Body of pancreas (tissue), 4 donors: ENCODE measurements at regions not wholly inside any gene's neighbourhood (a gene's known extent, or its start where the extent isn't known, plus 50 kb on each side); places are given as distances from the start of the nearest gene placed in this dataset.

Experiments
- ATAC-seq: fragments of 150-250 bp; one replicate; pipeline ENCODE4 v1.9.1; 2016
- DNase-seq, 4 donors: peaks; one replicate each; pipeline ENCODE4 v3.0.0-alpha.2; 2019
- H3K27ac ChIP-seq, 4 donors: fragments of 200-600 bp; sonication (generic); 1 replicate in 3 of 4; 2 replicates in 1 of 4; pipeline versions ENCODE4 v1.5.1 to v1.6.1; 2016 to 2019; ENCODE audit warnings: mild to moderate bottlenecking in 1 of 4, mixed read lengths in 1 of 4, moderate library complexity in 1 of 4
- H3K27me3 ChIP-seq, 2 donors: fragments of 200-600 bp; sonication (generic); one replicate each; pipeline ENCODE4 v1.6.0; 2016; ENCODE audit warnings: mild to moderate bottlenecking in 1 of 2
- H3K36me3 ChIP-seq, 2 donors: fragments of 200-600 bp; sonication (generic); replicated peaks in 1 of 2; 2 replicates each; pipeline ENCODE4 v1.5.1; 2016; ENCODE audit warnings: low read depth in 2 of 2; ENCODE audit not compliant: insufficient read depth in 1 of 2
- H3K4me1 ChIP-seq: fragments of 200-600 bp; sonication (generic); one replicate; pipeline ENCODE4 v1.6.0; 2016
- H3K4me3 ChIP-seq, 2 donors: fragments of 200-600 bp; sonication (generic); 1 replicate in 1 of 2; 2 replicates in 1 of 2; pipeline ENCODE4 v1.5.1; 2016 to 2019
- H3K9me3 ChIP-seq, 3 donors: fragments of 200-600 bp; sonication (generic); 1 replicate in 2 of 3; 2 replicates in 1 of 3; pipeline ENCODE4 v1.5.1; 2016
- CTCF ChIP-seq, 7 experiments: fragments of 450-650 bp in 4 of 7; fragments of 200-600 bp in 3 of 7; sonication (generic) in 3 of 7; IDR thresholded peaks; one replicate each; pipeline ENCODE4 v1.5.1; 2016 to 2019; ENCODE audit warnings: antibody characterized with exemption in 7 of 7
- POLR2A ChIP-seq, 3 donors: fragments of 450-650 bp; IDR thresholded peaks; one replicate each; pipeline ENCODE4 v1.6.1; 2016; ENCODE audit warnings: antibody characterized with exemption in 3 of 3, mild to moderate bottlenecking in 2 of 3
- WGBS, 2 donors: methylation state at CpG; one replicate each; pipeline ENCODE4 v1.1.5; 2017; 5-methylcytosine and 5-hydroxymethylcytosine counted together
- intact Hi-C: fragments of 100-400 bp; cut with DNase I; formaldehyde crosslinking; loops from one replicate; pipeline ENCODE4 v1.15.1; 2023

DNA sequence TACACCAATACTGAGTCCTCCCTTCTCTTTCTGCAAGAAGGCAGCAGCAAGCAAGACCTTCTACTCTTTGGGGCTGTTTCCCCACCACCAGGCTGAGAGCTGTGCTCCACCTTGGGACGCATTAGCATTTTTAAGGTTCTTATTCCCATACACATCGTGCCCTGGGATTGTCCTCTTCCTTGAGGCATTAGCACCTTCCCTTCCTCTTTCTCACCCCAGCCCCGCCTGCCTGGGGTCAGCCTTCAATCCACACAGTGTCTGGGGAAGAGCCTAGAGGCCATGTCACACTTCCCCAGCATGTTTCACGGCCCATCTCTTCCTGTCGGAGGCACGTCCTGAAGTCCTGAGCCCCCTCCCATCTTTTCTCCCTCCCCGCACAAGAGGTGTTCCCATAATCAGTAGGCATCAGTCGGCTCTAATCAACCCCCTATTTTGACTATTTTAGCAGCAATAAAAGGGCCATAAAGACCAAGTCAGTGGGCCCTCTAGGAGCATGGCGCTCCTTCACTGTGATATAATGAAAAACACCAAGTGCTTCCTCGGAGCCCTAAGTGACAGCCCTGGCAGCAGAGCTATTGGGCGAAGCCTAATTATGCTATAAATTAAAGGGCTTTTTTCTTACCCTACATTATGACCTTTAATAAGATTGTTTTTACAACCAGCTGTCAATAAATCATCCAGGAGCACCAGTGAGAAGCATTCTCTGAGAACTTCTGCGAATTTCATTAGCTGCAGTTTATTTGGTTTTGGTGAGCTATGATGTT is 55.0 kb upstream of the PKDCC start:
- Histone ChIP-seq H3K36me3 (no peaks in the 10 kb centered on the region), H3K9me3 (no peaks in the 10 kb centered on the region), H3K4me1 (no peaks in the 10 kb centered on the region), H3K4me3 (no peak overlapping the region), H3K27me3 (no peaks in the 10 kb centered on the region), H3K27ac (no peak overlapping the region)
- WGBS, 2 donors, result 71 to 82% methylated on average over 12 of the region's 12 CpGs
- intact Hi-C loops, result no loop called here
- no peak for ATAC-seq
- TF ChIP-seq POLR2A (IDR thresholded peaks at IDR 0.05), result no peak
- no peak for TF ChIP-seq CTCF (IDR thresholded peaks at IDR 0.05)
- DNase-seq, result no peak

- Histone ChIP-seq H3K4me3 (no peak overlapping the region), H3K27ac (no peak overlapping the region), H3K27me3 (no peaks in the 10 kb centered on the region), H3K4me1 (no peaks in the 10 kb centered on the region), H3K9me3 (no peaks in the 10 kb centered on the region), H3K36me3 (no peaks in the 10 kb centered on the region)
- intact Hi-C loops, result no loop called here
- ATAC-seq (no peak), DNase-seq (no peak)
- TF ChIP-seq POLR2A (IDR thresholded peaks at IDR 0.05), result no peak
- TF ChIP-seq CTCF (IDR thresholded peaks at IDR 0.05), result no peak
- WGBS, 2 donors, result 81 to 89% methylated on average over 4 to 5 of the region's 5 CpGs
These were observed 54.3 kb upstream of the PKDCC start for GRCh38 chr2:41993435-41993925.

GRCh38 chr2:41994233-41994637 is 53.6 kb upstream of the PKDCC start:
- H3K4me1 ChIP-seq, result no peaks in the 10 kb centered on the region
- WGBS, 2 donors, result 89 to 92% methylated on average over 5 of the region's 5 CpGs
- DNase-seq (no peak), ATAC-seq (no peak)
- no peak overlapping the region for H3K4me3 ChIP-seq
- H3K27ac ChIP-seq, result no peak overlapping the region
- intact Hi-C loops, result no loop called here
- no peaks in the 10 kb centered on the region for H3K36me3 ChIP-seq
- H3K27me3 ChIP-seq, result no peaks in the 10 kb centered on the region
- no peaks in the 10 kb centered on the region for H3K9me3 ChIP-seq
- TF ChIP-seq POLR2A (IDR thresholded peaks at IDR 0.05) (no peak), CTCF (IDR thresholded peaks at IDR 0.05) (no peak)

DNA sequence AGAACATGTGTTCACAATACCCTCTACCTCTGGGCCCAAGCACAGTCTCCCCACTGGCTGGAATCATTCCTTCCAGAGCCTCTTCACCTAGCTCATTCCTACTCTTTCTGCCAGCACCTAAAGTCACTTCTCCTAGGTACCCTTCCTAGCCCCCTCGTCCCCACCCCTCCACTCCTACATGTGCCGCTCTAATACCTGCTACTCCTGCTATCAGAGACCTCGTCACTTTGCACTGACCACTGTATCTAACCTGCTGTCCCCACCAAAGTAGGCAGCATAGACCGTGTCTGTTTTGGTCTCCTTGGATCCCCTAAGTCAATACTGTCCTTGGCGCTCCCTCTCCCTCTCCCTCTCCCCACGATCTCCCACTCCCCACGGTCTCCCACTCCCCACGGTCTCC is 53.2 kb upstream of the PKDCC start:
- WGBS, 2 donors, result 78 to 87% methylated on average over 8 of the region's 8 CpGs
- H3K4me3 ChIP-seq, result no peak overlapping the region
- H3K36me3 ChIP-seq, result no peaks in the 10 kb centered on the region
- no peak for ATAC-seq
- no peaks in the 10 kb centered on the region for H3K4me1 ChIP-seq
- intact Hi-C loops, result no loop called here
- no peak overlapping the region for H3K27ac ChIP-seq
- H3K27me3 ChIP-seq, result no peaks in the 10 kb centered on the region
- DNase-seq, result no peak
- TF ChIP-seq POLR2A (IDR thresholded peaks at IDR 0.05) (no peak), CTCF (IDR thresholded peaks at IDR 0.05) (no peak)
- H3K9me3 ChIP-seq, result no peaks in the 10 kb centered on the region

DNA sequence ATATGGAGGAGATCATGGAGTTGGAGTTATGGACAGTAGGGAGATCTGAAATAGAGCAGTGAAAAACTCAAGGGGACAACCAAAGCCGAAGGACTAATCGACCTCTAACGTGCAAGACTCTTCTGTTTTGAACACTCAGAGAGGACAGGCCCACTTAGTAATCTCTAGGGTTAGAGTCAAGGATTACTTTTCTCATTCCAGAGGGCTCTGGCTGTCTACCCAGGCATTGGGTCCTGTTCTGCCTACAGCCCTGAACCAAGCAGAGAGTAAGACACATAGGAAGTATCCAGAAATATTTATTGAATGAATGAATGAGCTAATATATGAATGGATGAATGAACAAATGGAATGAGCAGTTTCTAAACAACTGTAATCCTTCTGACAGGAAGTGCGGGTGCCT is 50.3 kb upstream of the PKDCC start:
- TF ChIP-seq CTCF (IDR thresholded peaks at IDR 0.05) (no peak), POLR2A (IDR thresholded peaks at IDR 0.05) (no peak)
- no peaks in the 10 kb centered on the region for H3K9me3 ChIP-seq
- H3K4me3 ChIP-seq, result no peak overlapping the region
- no peak for DNase-seq
- ATAC-seq, result no peak
- intact Hi-C loops, result no loop called here
- no peaks in the 10 kb centered on the region for H3K4me1 ChIP-seq
- 71 to 82% methylated on average over 4 of the region's 4 CpGs for WGBS, 2 donors
- no peaks in the 10 kb centered on the region for H3K27me3 ChIP-seq
- H3K27ac ChIP-seq, result no peak overlapping the region
- no peaks in the 10 kb centered on the region for H3K36me3 ChIP-seq
